ENCODE measurements at regions not wholly inside any gene's neighbourhood (a gene's known extent, or its start where the extent isn't known, plus 50 kb on each side); places are given as distances from the start of the nearest gene placed in this dataset.

GRCh38 chr1:218112862-218113261 lies 172.2 kb upstream of the RRP15 start:
- Mint-ChIP-seq H3K9me3 (peaks cover 39% of the 10 kb centered on the region), H3K36me3 (ENCODE audit: low read depth) (no peaks in the 10 kb centered on the region), H3K4me1 (ENCODE audit: low read depth) (no peaks in the 10 kb centered on the region), H3K27me3 (ENCODE audit: insufficient read depth) (no peaks in the 10 kb centered on the region), H3K4me3 (no peak overlapping the region), H3K27ac (no peak overlapping the region)
- no peak for DNase-seq
- no peak for TF ChIP-seq CTCF (IDR thresholded peaks at IDR 0.05)

DNA sequence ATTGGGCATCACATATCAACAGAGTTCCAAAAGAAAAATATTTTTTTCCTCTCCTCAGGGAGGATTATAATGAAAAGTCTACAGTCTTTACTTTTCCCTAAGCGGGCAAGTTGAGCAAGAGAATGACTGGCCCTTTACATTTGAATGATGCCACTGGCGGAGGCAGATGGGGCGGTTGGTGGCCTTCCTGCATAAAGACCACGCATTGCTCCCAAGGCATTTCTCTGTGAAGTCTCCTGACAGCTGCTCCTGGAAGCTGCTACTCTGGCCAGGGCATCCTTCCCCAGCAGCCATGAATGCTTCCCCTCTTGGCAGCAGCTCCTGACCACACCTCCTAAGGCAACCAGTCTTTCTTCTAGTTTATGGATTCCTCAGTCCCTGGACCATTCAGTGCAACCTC lies 161.1 kb upstream of the RRP15 start:
- Mint-ChIP-seq H3K4me3 (no peak overlapping the region), H3K9me3 (peaks cover 17% of the 10 kb centered on the region), H3K27me3 (ENCODE audit: insufficient read depth) (no peaks in the 10 kb centered on the region), H3K36me3 (ENCODE audit: low read depth) (no peaks in the 10 kb centered on the region), H3K4me1 (ENCODE audit: low read depth) (no peaks in the 10 kb centered on the region), H3K27ac (no peak overlapping the region)
- TF ChIP-seq CTCF (IDR thresholded peaks at IDR 0.05): no peak
- DNase-seq: no peak

DNA sequence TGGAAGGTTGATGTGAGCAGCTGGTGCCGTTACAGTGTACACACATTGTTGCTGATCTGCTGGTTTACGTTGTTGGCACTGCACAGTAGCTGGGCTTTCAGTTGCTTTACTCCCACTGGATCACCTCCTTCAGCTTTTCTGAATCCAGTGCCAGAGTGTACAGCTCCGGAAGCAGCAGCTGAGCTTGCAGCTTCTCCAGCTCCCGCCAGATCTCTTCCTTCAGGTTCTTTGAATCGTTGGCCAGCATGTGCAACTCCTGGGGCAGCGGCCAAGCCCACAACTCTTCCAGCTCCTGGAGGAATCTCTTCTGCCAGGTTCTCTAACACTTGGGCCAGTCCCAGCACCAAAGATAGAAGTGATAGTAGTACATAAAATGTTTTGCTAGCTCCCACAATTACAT lies 149.7 kb upstream of the RRP15 start:
- no peak overlapping the region for H3K27ac Mint-ChIP-seq
- no peaks in the 10 kb centered on the region for H3K36me3 Mint-ChIP-seq (ENCODE audit: low read depth)
- DNase-seq: no peak
- H3K4me1 Mint-ChIP-seq (ENCODE audit: low read depth): no peaks in the 10 kb centered on the region
- no peak overlapping the region for H3K4me3 Mint-ChIP-seq
- H3K9me3 Mint-ChIP-seq: peaks cover 38% of the 10 kb centered on the region
- no peak for TF ChIP-seq CTCF (IDR thresholded peaks at IDR 0.05)
- no peaks in the 10 kb centered on the region; the same call in 1 of the 2 replicates for H3K27me3 Mint-ChIP-seq (ENCODE audit: insufficient read depth)

GRCh38 chr1:218139761-218140160 lies 145.3 kb upstream of the RRP15 start:
- Mint-ChIP-seq H3K27ac (no peak overlapping the region), H3K4me3 (no peak overlapping the region), H3K36me3 (ENCODE audit: low read depth) (no peaks in the 10 kb centered on the region), H3K4me1 (ENCODE audit: low read depth) (no peaks in the 10 kb centered on the region), H3K9me3 (peaks cover 21% of the 10 kb centered on the region; the same call in 1 of the 2 replicates), H3K27me3 (ENCODE audit: insufficient read depth) (no peaks in the 10 kb centered on the region; the same call in 1 of the 2 replicates)
- no peak for DNase-seq
- no peak for TF ChIP-seq CTCF (IDR thresholded peaks at IDR 0.05)

DNA sequence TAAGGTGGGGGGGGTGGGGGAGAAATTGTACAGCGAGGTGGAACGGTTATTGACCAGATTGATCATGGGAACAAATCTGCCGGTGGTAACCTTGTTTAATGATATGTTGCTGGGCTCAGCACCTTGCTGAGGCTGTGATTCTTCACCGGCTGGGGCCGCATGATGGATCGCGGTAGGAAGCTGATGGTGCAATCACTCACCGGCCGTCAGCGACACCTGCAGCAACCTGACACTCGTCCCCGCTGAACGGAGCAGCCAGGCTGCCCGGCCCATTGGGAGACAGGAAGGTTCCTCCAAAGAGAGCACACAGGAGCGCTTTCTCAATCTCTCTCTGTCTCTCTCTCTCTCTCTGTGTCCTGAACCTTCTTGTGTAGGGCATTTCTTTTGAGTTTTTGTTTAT lies 128.5 kb upstream of the RRP15 start:
- H3K27ac Mint-ChIP-seq: no peak overlapping the region
- peaks cover 8% of the 10 kb centered on the region for H3K27me3 Mint-ChIP-seq (ENCODE audit: insufficient read depth)
- no peaks in the 10 kb centered on the region for H3K4me1 Mint-ChIP-seq (ENCODE audit: low read depth)
- DNase-seq: no peak
- H3K9me3 Mint-ChIP-seq: no peaks in the 10 kb centered on the region
- H3K36me3 Mint-ChIP-seq (ENCODE audit: low read depth): no peaks in the 10 kb centered on the region
- H3K4me3 Mint-ChIP-seq: no peak overlapping the region
- no peak for TF ChIP-seq CTCF (IDR thresholded peaks at IDR 0.05)

DNA sequence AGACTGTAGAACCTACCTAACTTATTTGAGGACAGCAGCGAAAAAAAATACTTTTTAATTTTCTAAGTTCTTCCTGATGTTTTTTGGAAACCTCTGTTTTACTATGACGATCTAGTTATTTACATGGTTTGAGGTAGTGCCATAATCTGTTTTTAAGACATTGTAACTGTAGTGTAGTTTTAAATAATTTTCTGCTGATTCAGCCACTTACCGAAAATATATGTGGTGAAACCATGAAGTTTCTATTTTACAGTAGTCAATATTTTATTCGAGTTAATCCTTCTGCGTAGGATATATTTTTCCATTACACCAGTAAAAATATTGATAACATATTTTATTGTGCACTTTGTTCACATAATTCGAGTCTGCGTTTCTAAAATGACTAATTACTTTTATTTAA lies 121.7 kb upstream of the RRP15 start:
- no peak for TF ChIP-seq CTCF (IDR thresholded peaks at IDR 0.05)
- DNase-seq: no peak
- H3K9me3 Mint-ChIP-seq: no peaks in the 10 kb centered on the region
- H3K27me3 Mint-ChIP-seq (ENCODE audit: insufficient read depth): peaks cover 23% of the 10 kb centered on the region
- H3K27ac Mint-ChIP-seq: no peak overlapping the region
- H3K4me1 Mint-ChIP-seq (ENCODE audit: low read depth): peaks cover 11% of the 10 kb centered on the region
- no peaks in the 10 kb centered on the region for H3K36me3 Mint-ChIP-seq (ENCODE audit: low read depth)
- no peak overlapping the region for H3K4me3 Mint-ChIP-seq

Data from HFFc6 (cell line).